ENCODE measurements at regions not wholly inside any gene's neighbourhood (a gene's known extent, or its start where the extent isn't known, plus 50 kb on each side); places are given as distances from the start of the nearest gene placed in this dataset.

- Mint-ChIP-seq H3K27me3 (no peaks in the 10 kb centered on the region), H3K9me3 (no peaks in the 10 kb centered on the region), H3K36me3 (ENCODE audit: low read depth) (no peaks in the 10 kb centered on the region), H3K4me1 (ENCODE audit: low read depth) (no peaks in the 10 kb centered on the region), H3K4me3 (no peak overlapping the region), H3K27ac (no peak overlapping the region)
- CTCF ChIA-PET, result no interaction called here
- TF ChIP-seq CTCF (IDR thresholded peaks at IDR 0.05), result no peak
- ATAC-seq (no peak), DNase-seq (no peak)
- intact Hi-C loops (cut with micrococcal nuclease), result no loop called here
- POLR2A ChIA-PET, result no interaction called here
These were observed 52.0 kb downstream of the ZC3H11B start for GRCh38 chr1:219560856-219561255.

DNA sequence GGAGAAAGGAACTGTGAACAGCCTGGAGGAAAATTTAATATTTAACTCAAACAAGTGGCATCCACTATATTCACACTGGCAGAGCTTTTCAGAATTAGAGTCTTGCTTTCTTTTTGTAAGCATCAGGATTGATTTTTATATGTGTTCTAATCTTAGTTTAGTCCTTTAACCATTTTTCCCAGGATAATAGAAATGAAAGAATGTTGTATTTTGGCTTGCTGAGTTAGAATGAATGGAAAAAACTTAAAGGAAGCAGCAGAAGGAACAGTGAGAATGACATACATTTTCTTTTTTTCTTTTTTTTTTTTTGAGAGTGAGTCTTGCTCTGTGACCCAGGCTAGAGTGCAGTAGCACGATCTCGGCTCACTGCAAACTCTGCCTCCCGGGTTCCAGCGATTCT, 53.0 kb downstream of the ZC3H11B start:
- no peaks in the 10 kb centered on the region for H3K9me3 Mint-ChIP-seq
- no peak overlapping the region for H3K27ac Mint-ChIP-seq
- DNase-seq, result no peak
- no peaks in the 10 kb centered on the region for H3K27me3 Mint-ChIP-seq
- intact Hi-C loops (cut with micrococcal nuclease), result no loop called here
- H3K4me1 Mint-ChIP-seq (ENCODE audit: low read depth), result no peaks in the 10 kb centered on the region
- no peak overlapping the region for H3K4me3 Mint-ChIP-seq
- CTCF ChIA-PET, result no interaction called here
- no peaks in the 10 kb centered on the region for H3K36me3 Mint-ChIP-seq (ENCODE audit: low read depth)
- POLR2A ChIA-PET, result no interaction called here
- ATAC-seq, result no peak
- TF ChIP-seq CTCF (IDR thresholded peaks at IDR 0.05), result no peak

DNA sequence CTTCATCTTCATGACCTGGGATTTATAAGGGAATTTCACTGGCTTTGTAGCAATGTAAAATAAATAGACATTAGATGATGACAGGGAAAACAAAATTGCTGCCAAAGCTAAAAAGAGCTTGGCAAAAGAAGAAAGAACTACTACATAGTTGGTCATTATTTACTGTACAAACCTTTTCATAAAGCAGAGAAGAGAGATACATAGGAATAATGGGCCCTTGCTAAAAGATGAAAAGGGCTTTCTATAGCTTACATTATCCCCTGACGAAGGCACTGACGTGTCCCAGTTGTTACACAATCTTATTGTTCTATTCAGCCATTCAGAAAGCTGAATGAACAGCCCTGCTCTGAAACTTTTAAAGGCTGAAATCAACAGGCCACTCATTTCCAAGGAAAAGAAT, 57.1 kb downstream of the ZC3H11B start:
- CTCF ChIA-PET, result no interaction called here
- H3K4me1 Mint-ChIP-seq (ENCODE audit: low read depth), result no peaks in the 10 kb centered on the region
- H3K27ac Mint-ChIP-seq, result no peak overlapping the region
- ATAC-seq (no peak), DNase-seq (no peak)
- POLR2A ChIA-PET, result no interaction called here
- no peak overlapping the region for H3K4me3 Mint-ChIP-seq
- no peaks in the 10 kb centered on the region for H3K9me3 Mint-ChIP-seq
- TF ChIP-seq CTCF (IDR thresholded peaks at IDR 0.05), result no peak
- no peaks in the 10 kb centered on the region for H3K27me3 Mint-ChIP-seq
- no peaks in the 10 kb centered on the region for H3K36me3 Mint-ChIP-seq (ENCODE audit: low read depth)
- intact Hi-C loops (cut with micrococcal nuclease), result no loop called here

- intact Hi-C loops (cut with micrococcal nuclease), result no loop called here
- ATAC-seq, result no peak
- TF ChIP-seq CTCF (IDR thresholded peaks at IDR 0.05), result no peak
These were observed 57.7 kb downstream of the ZC3H11B start for GRCh38 chr1:219555031-219555692.

GRCh38 chr1:219553934-219554502, 58.9 kb downstream of the ZC3H11B start:
- CTCF ChIA-PET, result no interaction called here
- Mint-ChIP-seq H3K36me3 (ENCODE audit: low read depth) (no peaks in the 10 kb centered on the region), H3K9me3 (no peaks in the 10 kb centered on the region), H3K27me3 (no peaks in the 10 kb centered on the region), H3K4me3 (no peak overlapping the region), H3K4me1 (ENCODE audit: low read depth) (no peaks in the 10 kb centered on the region), H3K27ac (no peak overlapping the region)
- no peak for TF ChIP-seq CTCF (IDR thresholded peaks at IDR 0.05)
- ATAC-seq, result no peak
- POLR2A ChIA-PET, result no interaction called here
- intact Hi-C loops (cut with micrococcal nuclease), result no loop called here
- no peak for DNase-seq

More at GRCh38 chr1:219555031-219555692, 57.7 kb downstream of the ZC3H11B start:
- Mint-ChIP-seq H3K9me3 (no peaks in the 10 kb centered on the region), H3K27ac (no peak overlapping the region), H3K4me3 (no peak overlapping the region), H3K27me3 (no peaks in the 10 kb centered on the region), H3K4me1 (ENCODE audit: low read depth) (no peaks in the 10 kb centered on the region), H3K36me3 (ENCODE audit: low read depth) (no peaks in the 10 kb centered on the region)
- DNase-seq, result no peak
- POLR2A ChIA-PET, result no interaction called here
- CTCF ChIA-PET, result no interaction called here

Data from activated CD8-positive, alpha-beta T cell treated with anti-CD3 and anti-CD28 coated beads for 36 hours (primary cell).